Brain microvascular endothelial cell (primary cell): ENCODE measurements at regions not wholly inside any gene's neighbourhood (a gene's known extent, or its start where the extent isn't known, plus 50 kb on each side); places are given as distances from the start of the nearest gene placed in this dataset.

Experiments
- DNase-seq: peaks from one replicate; pipeline ENCODE4 v3.0.0-alpha.2; 2020
- H3K27ac ChIP-seq: fragments of 250-450 bp; sonication (Bioruptor Pico); 2 replicates; pipeline ENCODE4 v1.5.1; 2020; ENCODE audit warnings: mild to moderate bottlenecking, moderate library complexity
- H3K27me3 ChIP-seq: fragments of 250-450 bp; sonication (Bioruptor Pico); replicated peaks from 2 replicates; pipeline ENCODE4 v1.5.1; 2020; ENCODE audit warnings: mild to moderate bottlenecking
- H3K36me3 ChIP-seq: fragments of 250-450 bp; sonication (Bioruptor Pico); replicated peaks from 2 replicates; pipeline ENCODE4 v1.5.1; 2020; ENCODE audit warnings: mild to moderate bottlenecking
- H3K4me3 ChIP-seq: 2 replicates; pipeline ENCODE4 v1.5.1; 2011; ENCODE audit warnings: low read depth, mild to moderate bottlenecking, control low read depth, low read length, moderate library complexity
- in situ Hi-C: cut with HindIII; loops from 2 replicates; pipeline ENCODE4 v1.10.0; 2017; ENCODE audit warnings: low sequenced_read_pairs, low pct_ligation_motif_present
- TF ChIP-seq, protein P1 (sequence below): IDR thresholded peaks from 2 replicates; pipeline ENCODE4 v1.5.1; 2011; ENCODE audit warnings: low read depth, mild to moderate bottlenecking, moderate library complexity, low read length, control low read depth, inconsistent platforms; ENCODE audit errors: missing control alignments

DNA sequence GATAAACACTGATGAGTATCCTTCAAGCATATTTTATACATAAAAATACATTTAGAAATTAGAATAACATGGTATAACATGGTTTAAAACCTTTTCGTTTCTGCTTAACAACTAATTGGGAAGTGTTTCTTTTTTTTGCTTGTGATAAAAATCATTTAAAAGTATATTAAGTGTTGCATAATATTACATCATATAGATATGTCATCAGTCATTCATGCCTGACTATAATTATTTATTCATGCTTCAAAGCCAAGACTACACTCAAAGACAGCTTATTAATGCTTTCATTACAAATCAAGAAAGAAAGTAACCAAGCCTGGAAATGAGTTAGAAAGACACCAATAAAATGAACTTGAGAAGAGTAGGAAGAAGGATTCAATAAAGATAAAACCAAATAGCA is 136.6 kb upstream of the TP63 start:
- no peak for DNase-seq
- in situ Hi-C loops, result no loop called here
- TF ChIP-seq, protein P1, sequence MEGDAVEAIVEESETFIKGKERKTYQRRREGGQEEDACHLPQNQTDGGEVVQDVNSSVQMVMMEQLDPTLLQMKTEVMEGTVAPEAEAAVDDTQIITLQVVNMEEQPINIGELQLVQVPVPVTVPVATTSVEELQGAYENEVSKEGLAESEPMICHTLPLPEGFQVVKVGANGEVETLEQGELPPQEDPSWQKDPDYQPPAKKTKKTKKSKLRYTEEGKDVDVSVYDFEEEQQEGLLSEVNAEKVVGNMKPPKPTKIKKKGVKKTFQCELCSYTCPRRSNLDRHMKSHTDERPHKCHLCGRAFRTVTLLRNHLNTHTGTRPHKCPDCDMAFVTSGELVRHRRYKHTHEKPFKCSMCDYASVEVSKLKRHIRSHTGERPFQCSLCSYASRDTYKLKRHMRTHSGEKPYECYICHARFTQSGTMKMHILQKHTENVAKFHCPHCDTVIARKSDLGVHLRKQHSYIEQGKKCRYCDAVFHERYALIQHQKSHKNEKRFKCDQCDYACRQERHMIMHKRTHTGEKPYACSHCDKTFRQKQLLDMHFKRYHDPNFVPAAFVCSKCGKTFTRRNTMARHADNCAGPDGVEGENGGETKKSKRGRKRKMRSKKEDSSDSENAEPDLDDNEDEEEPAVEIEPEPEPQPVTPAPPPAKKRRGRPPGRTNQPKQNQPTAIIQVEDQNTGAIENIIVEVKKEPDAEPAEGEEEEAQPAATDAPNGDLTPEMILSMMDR, result no peak
- H3K4me3 ChIP-seq, result no peak overlapping the region
- no peak overlapping the region for H3K27ac ChIP-seq
- H3K36me3 ChIP-seq, result no peaks in the 10 kb centered on the region
- H3K27me3 ChIP-seq, result no peaks in the 10 kb centered on the region

DNA sequence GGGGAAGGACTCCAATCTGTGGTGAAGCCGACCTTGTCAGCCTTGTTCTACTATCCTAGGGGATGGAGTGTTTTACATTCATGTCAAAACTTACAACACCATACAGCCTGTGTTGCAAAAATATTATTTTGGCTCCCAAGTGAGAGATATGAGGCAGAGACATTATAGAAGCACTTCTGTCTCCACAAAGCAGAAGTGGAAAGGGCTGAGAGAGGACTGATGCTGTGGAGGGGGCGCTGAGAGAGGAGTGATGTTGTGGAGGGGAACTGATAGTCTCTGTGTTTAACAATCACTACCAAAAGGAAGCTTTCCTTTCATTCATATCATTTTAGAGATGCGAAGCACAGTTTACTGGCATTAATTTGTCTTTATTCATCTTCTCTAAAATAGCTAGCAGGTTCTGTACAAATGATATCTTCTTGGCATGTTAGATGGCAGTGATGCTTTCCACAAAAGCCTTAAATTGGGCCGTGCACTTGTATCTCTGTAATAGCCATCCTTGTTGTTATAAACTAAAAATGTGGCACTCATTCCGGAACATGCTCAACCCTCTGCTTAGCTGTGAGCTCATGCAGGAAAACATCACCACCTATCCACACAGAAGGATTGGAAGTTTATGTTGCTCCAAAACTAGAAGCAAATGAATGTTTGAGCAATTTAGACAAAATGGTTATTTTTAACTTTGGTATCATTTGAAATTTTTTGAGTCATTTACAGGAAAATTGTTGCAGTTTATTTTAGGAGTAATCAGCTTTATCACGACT is 134.6 kb upstream of the TP63 start:
- in situ Hi-C loops, result no loop called here
- Histone ChIP-seq H3K4me3 (no peak overlapping the region), H3K27me3 (no peaks in the 10 kb centered on the region), H3K27ac (no peak overlapping the region), H3K36me3 (no peaks in the 10 kb centered on the region)
- DNase-seq, result no peak
- TF ChIP-seq, protein P1, result no peak

DNA sequence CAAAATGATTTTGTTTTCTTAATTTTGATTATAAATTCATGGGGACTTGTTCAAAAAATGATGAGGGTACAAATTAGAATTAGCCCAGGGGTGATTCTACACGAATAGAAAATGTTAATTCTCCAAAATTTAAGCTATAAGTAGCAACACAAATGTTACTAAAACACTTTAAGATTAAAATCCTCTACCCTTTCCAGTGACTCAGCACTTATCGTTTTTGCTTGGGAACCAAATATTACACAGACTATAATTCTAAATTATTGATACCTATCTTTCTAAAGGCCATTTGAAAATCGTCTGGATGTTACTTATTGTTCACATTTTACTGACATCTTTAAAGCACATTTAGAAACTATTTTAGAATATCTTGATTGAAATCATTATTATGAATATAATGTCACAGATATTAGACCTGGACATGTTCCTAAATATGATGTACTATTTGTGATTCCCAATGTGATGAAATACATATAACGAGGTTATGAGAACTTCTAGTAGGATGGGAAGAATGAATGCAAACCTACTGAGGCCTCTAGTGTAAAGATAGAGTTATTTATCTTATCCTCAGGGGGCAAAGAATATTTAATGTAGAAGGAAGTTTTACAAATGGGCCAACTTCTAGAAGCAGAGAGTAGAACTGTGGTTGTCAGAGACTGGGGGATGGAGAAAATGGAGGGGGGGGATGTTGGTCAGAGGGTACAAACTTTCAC is 132.0 kb upstream of the TP63 start:
- TF ChIP-seq, protein P1, result no peak
- no peak overlapping the region for H3K4me3 ChIP-seq

DNA sequence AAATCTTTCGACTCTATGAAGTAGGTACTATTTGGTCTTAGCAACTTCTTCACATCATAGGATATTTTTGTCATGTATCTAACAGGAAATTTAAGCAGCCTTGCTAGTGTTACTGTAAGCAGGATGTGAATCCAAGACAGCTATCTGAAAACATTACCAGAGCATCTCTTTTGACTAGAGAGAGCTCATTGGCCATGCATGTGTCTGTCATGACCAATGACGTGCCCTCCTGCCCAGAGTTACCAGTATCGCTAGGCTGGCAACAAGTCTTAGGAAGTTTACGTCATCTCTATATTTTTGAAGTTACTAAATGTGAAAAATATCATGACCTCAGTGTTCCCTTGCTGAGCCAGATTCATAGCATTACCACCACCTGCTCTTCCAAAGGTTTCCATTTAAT is 130.9 kb upstream of the TP63 start:
- in situ Hi-C loops, result no loop called here
- H3K36me3 ChIP-seq, result no peaks in the 10 kb centered on the region
- no peak overlapping the region for H3K4me3 ChIP-seq
- no peak overlapping the region for H3K27ac ChIP-seq
- DNase-seq, result no peak
- TF ChIP-seq, protein P1, result no peak
- no peaks in the 10 kb centered on the region for H3K27me3 ChIP-seq

More for the DNA sequence above, 132.0 kb upstream of the TP63 start:
- DNase-seq, result no peak
- Histone ChIP-seq H3K27me3 (no peaks in the 10 kb centered on the region), H3K27ac (no peak overlapping the region), H3K36me3 (no peaks in the 10 kb centered on the region)
- in situ Hi-C loops, result no loop called here

DNA sequence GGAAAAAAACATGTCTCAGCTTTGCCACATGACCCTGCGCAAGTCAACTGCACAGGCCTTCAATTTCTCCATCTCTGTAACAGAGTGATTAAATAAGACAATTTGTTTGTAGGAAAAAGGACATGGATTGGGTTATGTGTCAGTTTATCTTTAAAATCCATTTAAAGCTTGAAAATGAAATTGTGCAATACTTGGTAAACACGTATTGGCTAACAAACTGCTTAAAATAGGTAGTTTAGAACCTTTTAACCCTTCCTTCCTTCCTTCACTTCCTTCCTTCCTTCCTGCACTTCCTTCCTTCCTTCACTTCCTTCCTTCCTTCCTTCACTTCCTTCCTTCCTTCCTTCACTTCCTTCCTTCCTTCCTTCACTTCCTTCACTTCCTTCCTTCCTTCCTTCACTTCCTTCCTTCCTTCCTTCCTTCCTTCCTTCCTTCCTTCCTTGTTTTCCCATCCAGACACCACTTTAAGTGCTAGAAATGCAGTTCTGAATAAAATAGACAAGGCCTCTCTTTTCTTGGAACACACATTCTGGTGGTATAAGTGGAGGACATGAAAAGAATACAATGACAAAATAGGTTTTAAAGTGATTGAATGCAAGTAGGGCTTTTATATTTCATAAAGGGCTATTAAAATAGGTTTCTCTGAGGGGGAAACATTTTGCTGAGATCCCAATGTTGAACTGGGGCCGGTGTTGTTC is 130.2 kb upstream of the TP63 start:
- H3K27me3 ChIP-seq, result no peaks in the 10 kb centered on the region
- no peak overlapping the region for H3K27ac ChIP-seq
- H3K36me3 ChIP-seq, result no peaks in the 10 kb centered on the region
- in situ Hi-C loops, result no loop called here
- DNase-seq, result no peak
- no peak overlapping the region for H3K4me3 ChIP-seq
- TF ChIP-seq, protein P1, result no peak
